Loucy (cell line): ENCODE measurements at regions not wholly inside any gene's neighbourhood (a gene's known extent, or its start where the extent isn't known, plus 50 kb on each side); places are given as distances from the start of the nearest gene placed in this dataset.

Experiments used
- CTCF ChIP-seq: fragments of 200-600 bp; sonication (generic); conservative IDR thresholded peaks from 2 replicates; pipeline ENCODE4 v1.5.1; 2014; ENCODE audit warnings: mild to moderate bottlenecking, antibody characterized with exemption, low read length
- EZH2phosphoT487 ChIP-seq: fragments of 200-600 bp; IDR thresholded peaks from 2 replicates; pipeline ENCODE4 v1.6.1; 2018; ENCODE audit warnings: antibody characterized with exemption, mild to moderate bottlenecking, moderate library complexity, borderline replicate concordance

- TF ChIP-seq CTCF = no peak
- no peak for TF ChIP-seq EZH2phosphoT487
Measured at GRCh38 chr11:92854952-92855351, 114.5 kb upstream of the MTNR1B start.
